ENCODE measurements at regions not wholly inside any gene's neighbourhood (a gene's known extent, or its start where the extent isn't known, plus 50 kb on each side); places are given as distances from the start of the nearest gene placed in this dataset.

GRCh38 chr10:83677795-83678194, 461.5 kb upstream of the GHITM start:
- WGBS (ENCODE audit: missing lambda C conversion rate): 3% methylated on average over 4 of the region's 4 CpGs
- ChIA-PET POLR2A (no interaction called here), CTCF (no interaction called here)
- Histone ChIP-seq H3K27ac (no peak overlapping the region), H3K4me3 (no peak overlapping the region), H3K4me1 (no peaks in the 10 kb centered on the region), H3K4me2 (no peak overlapping the region), H3K9me3 (no peaks in the 10 kb centered on the region; the same call in 2 of the 3 replicates)
- no peak for DNase-seq (ENCODE audit: low read depth in 1 of 2, low spot score in 1 of 2)
- TF ChIP-seq NPAS2 (CRISPR knock-in tag; IDR thresholded peaks at IDR 0.05; ENCODE audit: borderline replicate concordance): no peak
- no peak for TF ChIP-seq BHLHE40 (IDR thresholded peaks at IDR 0.05; ENCODE audit: low read depth, low read length)
- no peak for TF ChIP-seq RFX5 (IDR thresholded peaks at IDR 0.05)
- TF ChIP-seq ZFP36 (IDR thresholded peaks at IDR 0.05; ENCODE audit: borderline replicate concordance, partially characterized antibody): no peak
- no peak for TF ChIP-seq BCL3 (IDR thresholded peaks at IDR 0.05)
- FAIRE-seq: no peak
- no peak for ATAC-seq

- Histone ChIP-seq H3K4me3 (no peak overlapping the region), H3K9me3 (no peaks in the 10 kb centered on the region; the same call in 2 of the 3 replicates), H3K27ac (no peak overlapping the region), H3K4me1 (no peaks in the 10 kb centered on the region), H3K4me2 (no peak overlapping the region)
- no peak for FAIRE-seq
- no peak for ATAC-seq
- 9% methylated on average over 3 of the region's 3 CpGs for WGBS (ENCODE audit: missing lambda C conversion rate)
- ChIA-PET CTCF (no interaction called here), POLR2A (no interaction called here)
- no peak for TF ChIP-seq NR3C1 (IDR thresholded peaks at IDR 0.05)
- no peak for TF ChIP-seq E2F6 (IDR thresholded peaks at IDR 0.05; ENCODE audit: borderline replicate concordance, low read depth)
- TF ChIP-seq CBX8 (IDR thresholded peaks at IDR 0.05): no peak
- no peak for TF ChIP-seq POLR2AphosphoS2 (conservative IDR thresholded peaks at IDR 0.05; ENCODE audit: low read length)
- TF ChIP-seq PBX3 (IDR thresholded peaks at IDR 0.05): no peak
- TF ChIP-seq CBX2 (IDR thresholded peaks at IDR 0.05; ENCODE audit: borderline replicate concordance, low read depth): no peak
- TF ChIP-seq KDM5A (IDR thresholded peaks at IDR 0.05): no peak
- no peak for TF ChIP-seq HMGXB4 (CRISPR knock-in tag; IDR thresholded peaks at IDR 0.05; ENCODE audit: borderline replicate concordance)
- no peak for TF ChIP-seq NFE2L2 (conservative IDR thresholded peaks at IDR 0.05; ENCODE audit: low read length)
- no peak for TF ChIP-seq ZC3H11A (IDR thresholded peaks at IDR 0.05)
- DNase-seq (ENCODE audit: low read depth in 1 of 2, low spot score in 1 of 2): no peak
Observed at GRCh38 chr10:83678850-83679249, 460.5 kb upstream of the GHITM start.

- ATAC-seq (no peak), FAIRE-seq (no peak), DNase-seq (ENCODE audit: low read depth in 1 of 2, low spot score in 1 of 2) (no peak)
- CTCF ChIA-PET: no interaction called here
- TF ChIP-seq MAFK (IDR thresholded peaks at IDR 0.05; ENCODE audit: partially characterized antibody) (no peak), FOSL2 (IDR thresholded peaks at IDR 0.05) (no peak), FOSL2 (CRISPR knock-in tag; IDR thresholded peaks at IDR 0.05) (no peak), KDM5A (IDR thresholded peaks at IDR 0.05) (no peak), HOXA7 (CRISPR knock-in tag; IDR thresholded peaks at IDR 0.05) (no peak), NFE2L2 (conservative IDR thresholded peaks at IDR 0.05; ENCODE audit: low read length) (no peak), HMGXB4 (CRISPR knock-in tag; IDR thresholded peaks at IDR 0.05; ENCODE audit: borderline replicate concordance) (no peak), ESRRA (IDR thresholded peaks at IDR 0.05; ENCODE audit: borderline replicate concordance, low read length) (no peak), EHF (CRISPR knock-in tag; IDR thresholded peaks at IDR 0.05) (no peak), MYC (IDR thresholded peaks at IDR 0.05; ENCODE audit: borderline replicate concordance, low read length) (no peak), ZNF302 (CRISPR knock-in tag; IDR thresholded peaks at IDR 0.05) (no peak), CBX2 (IDR thresholded peaks at IDR 0.05; ENCODE audit: borderline replicate concordance, low read depth) (no peak), HEYL (CRISPR knock-in tag; IDR thresholded peaks at IDR 0.05) (no peak), USF2 (IDR thresholded peaks at IDR 0.05) (no peak), PBX3 (IDR thresholded peaks at IDR 0.05) (no peak)
- POLR2A ChIA-PET: no interaction called here
- Histone ChIP-seq H3K9me3 (no peaks in the 10 kb centered on the region), H3K4me2 (no peak overlapping the region), H3K4me3 (no peak overlapping the region), H3K27ac (no peak overlapping the region), H3K4me1 (no peaks in the 10 kb centered on the region)
- 13% methylated on average over 7 of the region's 7 CpGs for WGBS (ENCODE audit: missing lambda C conversion rate)
Observed at GRCh38 chr10:83680470-83680891, 458.8 kb upstream of the GHITM start.

Data from A549 (cell line).